HG02970 (cell line): ENCODE measurements at regions not wholly inside any gene's neighbourhood (a gene's known extent, or its start where the extent isn't known, plus 50 kb on each side); places are given as distances from the start of the nearest gene placed in this dataset.
"Not testable (repeated sequence)": the region's sequence is repeated elsewhere in the genome, so short reads cannot be mapped to it uniquely, and the experiment has no call there.

ENCODE experiments used
- ATAC-seq: cut with Tn5 transposase; IDR thresholded peaks from one replicate; pipeline ENCODE4 v1.9.1; 2021; ENCODE audit warnings: mild to moderate bottlenecking, moderate library complexity, moderate number of reproducible peaks; ENCODE audit not compliant: unreplicated experiment, low FRiP score

- ATAC-seq = no peak
Observed at GRCh38 chr11:90669094-90669493, 446.2 kb upstream of the CHORDC1 start.

- ATAC-seq = no peak
Observed at GRCh38 chr11:90668502-90668901, 445.7 kb upstream of the CHORDC1 start.

GRCh38 chr11:90661233-90661632 is 438.4 kb upstream of the CHORDC1 start:
- ATAC-seq = no peak

GRCh38 chr11:90656171-90656570 is 433.3 kb upstream of the CHORDC1 start:
- ATAC-seq = no peak

- ATAC-seq = no peak
Observed at GRCh38 chr11:90650153-90650552, 427.3 kb upstream of the CHORDC1 start.

GRCh38 chr11:90646706-90647105 is 423.9 kb upstream of the CHORDC1 start:
- no peak for ATAC-seq

- ATAC-seq = no peak
Observed at GRCh38 chr11:90646266-90646665, 423.4 kb upstream of the CHORDC1 start.

- no peak for ATAC-seq
Observed at GRCh38 chr11:90639461-90639993, 416.7 kb upstream of the CHORDC1 start.

GRCh38 chr11:90635886-90636285 is 413.0 kb upstream of the CHORDC1 start:
- ATAC-seq = no peak

- ATAC-seq = no peak
Observed at GRCh38 chr11:90635151-90635550, 412.3 kb upstream of the CHORDC1 start.

GRCh38 chr11:90630176-90630575 is 407.3 kb upstream of the CHORDC1 start:
- ATAC-seq = no peak

- no peak for ATAC-seq
Observed at GRCh38 chr11:90629229-90629806, 406.5 kb upstream of the CHORDC1 start.

- no peak for ATAC-seq
Observed at GRCh38 chr11:90614318-90614717, 391.5 kb upstream of the CHORDC1 start.

GRCh38 chr11:90613037-90613436 is 390.2 kb upstream of the CHORDC1 start:
- not testable (repeated sequence) for ATAC-seq

GRCh38 chr11:90606721-90607120 is 383.9 kb upstream of the CHORDC1 start:
- no peak for ATAC-seq

GRCh38 chr11:90601261-90601660 is 378.4 kb upstream of the CHORDC1 start:
- no peak for ATAC-seq

GRCh38 chr11:90594658-90595057 is 371.8 kb upstream of the CHORDC1 start:
- ATAC-seq = no peak

GRCh38 chr11:90593099-90593498 is 370.2 kb upstream of the CHORDC1 start:
- no peak for ATAC-seq

GRCh38 chr11:90590286-90590685 is 367.4 kb upstream of the CHORDC1 start:
- ATAC-seq = no peak

GRCh38 chr11:90589735-90590134 is 366.9 kb upstream of the CHORDC1 start:
- no peak for ATAC-seq

GRCh38 chr11:90587896-90588295 is 365.0 kb upstream of the CHORDC1 start:
- ATAC-seq = no peak

GRCh38 chr11:90585491-90585890 is 362.6 kb upstream of the CHORDC1 start:
- ATAC-seq = no peak

- not testable (repeated sequence) for ATAC-seq
Observed at GRCh38 chr11:90582999-90583398, 360.1 kb upstream of the CHORDC1 start.
